HG03342 (cell line): ENCODE measurements at regions not wholly inside any gene's neighbourhood (a gene's known extent, or its start where the extent isn't known, plus 50 kb on each side); places are given as distances from the start of the nearest gene placed in this dataset.

Experiments
- ATAC-seq: cut with Tn5 transposase; IDR thresholded peaks from one replicate; pipeline ENCODE4 v1.9.1; 2021; ENCODE audit warnings: mild to moderate bottlenecking, moderate library complexity; ENCODE audit not compliant: unreplicated experiment

GRCh38 chr18:51397347-51397962 lies 200.0 kb upstream of the MEX3C start:
- ATAC-seq, result no peak

GRCh38 chr18:51398104-51398503 lies 200.6 kb upstream of the MEX3C start:
- no peak for ATAC-seq

- ATAC-seq, result no peak
These were observed 202.1 kb upstream of the MEX3C start for GRCh38 chr18:51399491-51400122.

GRCh38 chr18:51400721-51401120 lies 203.2 kb upstream of the MEX3C start:
- no peak for ATAC-seq

- no peak for ATAC-seq
These were observed 204.4 kb upstream of the MEX3C start for GRCh38 chr18:51401912-51402311.

GRCh38 chr18:51404620-51405019 lies 207.1 kb upstream of the MEX3C start:
- ATAC-seq, result no peak

GRCh38 chr18:51405683-51406477 lies 208.4 kb upstream of the MEX3C start:
- no peak for ATAC-seq

- ATAC-seq, result no peak
These were observed 220.4 kb upstream of the MEX3C start for GRCh38 chr18:51417643-51418483.

- peak; percentile 61 for ATAC-seq
These were observed 228.0 kb upstream of the MEX3C start for GRCh38 chr18:51425475-51425874.

- peak; percentile 61 for ATAC-seq
These were observed 228.4 kb upstream of the MEX3C start for GRCh38 chr18:51425889-51426288.

GRCh38 chr18:51426996-51427395 lies 229.5 kb upstream of the MEX3C start:
- no peak for ATAC-seq

GRCh38 chr18:51429644-51430043 lies 232.2 kb upstream of the MEX3C start:
- no peak for ATAC-seq

- ATAC-seq, result no peak
These were observed 233.1 kb upstream of the MEX3C start for GRCh38 chr18:51430538-51430937.

- no peak for ATAC-seq
These were observed 235.8 kb upstream of the MEX3C start for GRCh38 chr18:51433296-51433695.

GRCh38 chr18:51433881-51434280 lies 236.4 kb upstream of the MEX3C start:
- no peak for ATAC-seq

- ATAC-seq, result no peak
These were observed 240.1 kb upstream of the MEX3C start for GRCh38 chr18:51437280-51438271.

- ATAC-seq, result no peak
These were observed 241.4 kb upstream of the MEX3C start for GRCh38 chr18:51438797-51439350.

- ATAC-seq, result no peak
These were observed 244.5 kb upstream of the MEX3C start for GRCh38 chr18:51442012-51442411.

GRCh38 chr18:51446571-51447210 lies 249.2 kb upstream of the MEX3C start:
- no peak for ATAC-seq
